ENCODE measurements at regions not wholly inside any gene's neighbourhood (a gene's known extent, or its start where the extent isn't known, plus 50 kb on each side); places are given as distances from the start of the nearest gene placed in this dataset.

GRCh38 chr5:118604106-118604505, 384.2 kb downstream of the DTWD2 start:
- H3K27me3 ChIP-seq (replicated peaks; ENCODE audit: control insufficient read depth, insufficient read depth, low read length): no peaks in the 10 kb centered on the region
- H3K36me3 ChIP-seq (ENCODE audit: control insufficient read depth, insufficient read depth, low read length): no peaks in the 10 kb centered on the region
- TF ChIP-seq CTCF (IDR thresholded peaks at IDR 0.05; ENCODE audit: insufficient read depth, low read length, poor library complexity, severe bottlenecking): no peak
- DNase-seq (ENCODE audit: extremely low read depth, insufficient read length): no peak
- H3K4me3 ChIP-seq (replicated peaks; ENCODE audit: low read depth, low read length): no peak overlapping the region

GRCh38 chr5:118603278-118603677, 385.1 kb downstream of the DTWD2 start:
- no peak for TF ChIP-seq CTCF (IDR thresholded peaks at IDR 0.05; ENCODE audit: insufficient read depth, low read length, poor library complexity, severe bottlenecking)
- H3K36me3 ChIP-seq (ENCODE audit: control insufficient read depth, insufficient read depth, low read length): no peaks in the 10 kb centered on the region
- no peaks in the 10 kb centered on the region for H3K27me3 ChIP-seq (replicated peaks; ENCODE audit: control insufficient read depth, insufficient read depth, low read length)
- DNase-seq (ENCODE audit: extremely low read depth, insufficient read length): no peak
- H3K4me3 ChIP-seq (replicated peaks; ENCODE audit: low read depth, low read length): no peak overlapping the region

GRCh38 chr5:118598311-118598710, 390.0 kb downstream of the DTWD2 start:
- no peaks in the 10 kb centered on the region; the same call in 1 of the 2 replicates for H3K27me3 ChIP-seq (replicated peaks; ENCODE audit: control insufficient read depth, insufficient read depth, low read length)
- DNase-seq (ENCODE audit: extremely low read depth, insufficient read length): no peak
- H3K4me3 ChIP-seq (replicated peaks; ENCODE audit: low read depth, low read length): no peak overlapping the region
- TF ChIP-seq CTCF (IDR thresholded peaks at IDR 0.05; ENCODE audit: insufficient read depth, low read length, poor library complexity, severe bottlenecking): no peak
- H3K36me3 ChIP-seq (ENCODE audit: control insufficient read depth, insufficient read depth, low read length): no peaks in the 10 kb centered on the region

- no peak for TF ChIP-seq CTCF (IDR thresholded peaks at IDR 0.05; ENCODE audit: insufficient read depth, low read length, poor library complexity, severe bottlenecking)
- Histone ChIP-seq H3K36me3 (ENCODE audit: control insufficient read depth, insufficient read depth, low read length) (no peaks in the 10 kb centered on the region), H3K4me3 (replicated peaks; ENCODE audit: low read depth, low read length) (no peak overlapping the region), H3K27me3 (replicated peaks; ENCODE audit: control insufficient read depth, insufficient read depth, low read length) (no peaks in the 10 kb centered on the region; the same call in 1 of the 2 replicates)
- no peak for DNase-seq (ENCODE audit: extremely low read depth, insufficient read length)
Observed at GRCh38 chr5:118597543-118597942, 390.8 kb downstream of the DTWD2 start.

GRCh38 chr5:118596255-118596654, 392.1 kb downstream of the DTWD2 start:
- H3K27me3 ChIP-seq (replicated peaks; ENCODE audit: control insufficient read depth, insufficient read depth, low read length): no peaks in the 10 kb centered on the region; the same call in 1 of the 2 replicates
- H3K4me3 ChIP-seq (replicated peaks; ENCODE audit: low read depth, low read length): no peak overlapping the region
- no peak for TF ChIP-seq CTCF (IDR thresholded peaks at IDR 0.05; ENCODE audit: insufficient read depth, low read length, poor library complexity, severe bottlenecking)
- no peak for DNase-seq (ENCODE audit: extremely low read depth, insufficient read length)
- H3K36me3 ChIP-seq (ENCODE audit: control insufficient read depth, insufficient read depth, low read length): no peaks in the 10 kb centered on the region

- Histone ChIP-seq H3K36me3 (ENCODE audit: control insufficient read depth, insufficient read depth, low read length) (no peaks in the 10 kb centered on the region), H3K4me3 (replicated peaks; ENCODE audit: low read depth, low read length) (no peak overlapping the region), H3K27me3 (replicated peaks; ENCODE audit: control insufficient read depth, insufficient read depth, low read length) (no peaks in the 10 kb centered on the region; the same call in 1 of the 2 replicates)
- DNase-seq (ENCODE audit: extremely low read depth, insufficient read length): no peak
- peak; percentile 39 for TF ChIP-seq CTCF (IDR thresholded peaks at IDR 0.05; ENCODE audit: insufficient read depth, low read length, poor library complexity, severe bottlenecking)
Observed at GRCh38 chr5:118593003-118593328, 395.4 kb downstream of the DTWD2 start.

Data from GM06990 (cell line).